Thoracic aorta (tissue), 2 donors: ENCODE measurements at regions not wholly inside any gene's neighbourhood (a gene's known extent, or its start where the extent isn't known, plus 50 kb on each side); places are given as distances from the start of the nearest gene placed in this dataset.
"Not testable (repeated sequence)": the region's sequence is repeated elsewhere in the genome, so short reads cannot be mapped to it uniquely, and the experiment has no call there.

Experiments used
- ATAC-seq: fragments of 150-250 bp; one replicate; pipeline ENCODE4 v1.8.0; 2017; ENCODE audit warnings: low read depth; ENCODE audit not compliant: insufficient number of reproducible peaks, low FRiP score
- DNase-seq: peaks from one replicate; pipeline ENCODE4 v3.0.0-alpha.2; 2020; ENCODE audit warnings: low spot score
- H3K27ac ChIP-seq, 2 donors: fragments of 200-600 bp; sonication (generic); 1 replicate in 1 of 2; 2 replicates in 1 of 2; pipeline ENCODE4 v1.5.1; 2016; ENCODE audit warnings: mild to moderate bottlenecking in 2 of 2, moderate library complexity in 2 of 2
- H3K27me3 ChIP-seq: fragments of 200-600 bp; sonication (generic); replicated peaks from 2 replicates; pipeline ENCODE4 v1.6.0; 2016; ENCODE audit warnings: mild to moderate bottlenecking; ENCODE audit not compliant: insufficient read depth
- H3K36me3 ChIP-seq: fragments of 200-600 bp; sonication (generic); one replicate; pipeline ENCODE4 v1.5.1; 2016
- H3K4me1 ChIP-seq, 2 donors: fragments of 200-600 bp; sonication (generic); 1 replicate in 1 of 2; 2 replicates in 1 of 2; pipeline versions ENCODE4 v1.5.1 to v1.6.0; 2016; ENCODE audit warnings: low read depth in 2 of 2, mild to moderate bottlenecking in 1 of 2; ENCODE audit not compliant: control insufficient read depth in 1 of 2
- H3K4me3 ChIP-seq: fragments of 200-600 bp; sonication (generic); 2 replicates; pipeline ENCODE4 v1.5.1; 2016; ENCODE audit warnings: mild to moderate bottlenecking
- H3K9me3 ChIP-seq: fragments of 200-600 bp; sonication (generic); 2 replicates; pipeline ENCODE4 v1.5.1; 2016
- TF ChIP-seq, protein P1 (sequence below): fragments of 200-600 bp; sonication (generic); IDR thresholded peaks from one replicate; pipeline ENCODE4 v1.5.1; 2019; ENCODE audit warnings: antibody characterized with exemption

DNA sequence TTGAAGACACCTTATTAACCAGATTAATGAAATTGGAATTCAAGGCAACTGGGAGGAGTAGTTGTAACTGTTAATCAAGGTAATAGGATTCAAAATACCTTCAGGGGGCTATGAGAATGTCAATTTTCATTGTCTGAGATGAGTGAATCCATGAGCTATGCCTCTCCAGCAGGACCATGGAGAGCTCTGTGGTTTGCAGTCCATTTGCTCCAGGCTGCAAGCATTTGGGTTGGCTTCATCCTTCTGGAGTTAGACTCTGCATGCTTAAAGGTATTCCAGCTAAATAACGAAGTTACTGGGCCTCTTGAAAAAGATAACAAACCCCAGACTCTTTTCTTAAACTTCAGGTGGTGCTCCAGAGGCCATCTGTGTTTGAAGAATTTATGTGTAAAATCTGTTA lies 207.1 kb upstream of the SLC8A1 start:
- TF ChIP-seq, protein P1, sequence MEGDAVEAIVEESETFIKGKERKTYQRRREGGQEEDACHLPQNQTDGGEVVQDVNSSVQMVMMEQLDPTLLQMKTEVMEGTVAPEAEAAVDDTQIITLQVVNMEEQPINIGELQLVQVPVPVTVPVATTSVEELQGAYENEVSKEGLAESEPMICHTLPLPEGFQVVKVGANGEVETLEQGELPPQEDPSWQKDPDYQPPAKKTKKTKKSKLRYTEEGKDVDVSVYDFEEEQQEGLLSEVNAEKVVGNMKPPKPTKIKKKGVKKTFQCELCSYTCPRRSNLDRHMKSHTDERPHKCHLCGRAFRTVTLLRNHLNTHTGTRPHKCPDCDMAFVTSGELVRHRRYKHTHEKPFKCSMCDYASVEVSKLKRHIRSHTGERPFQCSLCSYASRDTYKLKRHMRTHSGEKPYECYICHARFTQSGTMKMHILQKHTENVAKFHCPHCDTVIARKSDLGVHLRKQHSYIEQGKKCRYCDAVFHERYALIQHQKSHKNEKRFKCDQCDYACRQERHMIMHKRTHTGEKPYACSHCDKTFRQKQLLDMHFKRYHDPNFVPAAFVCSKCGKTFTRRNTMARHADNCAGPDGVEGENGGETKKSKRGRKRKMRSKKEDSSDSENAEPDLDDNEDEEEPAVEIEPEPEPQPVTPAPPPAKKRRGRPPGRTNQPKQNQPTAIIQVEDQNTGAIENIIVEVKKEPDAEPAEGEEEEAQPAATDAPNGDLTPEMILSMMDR = no peak
- Histone ChIP-seq H3K27me3 (no peaks in the 10 kb centered on the region), H3K4me3 (no peak overlapping the region), H3K4me1 (no peaks in the 10 kb centered on the region), H3K27ac (no peak overlapping the region), H3K9me3 (no peaks in the 10 kb centered on the region), H3K36me3 (no peaks in the 10 kb centered on the region)
- DNase-seq (no peak), ATAC-seq (no peak)

DNA sequence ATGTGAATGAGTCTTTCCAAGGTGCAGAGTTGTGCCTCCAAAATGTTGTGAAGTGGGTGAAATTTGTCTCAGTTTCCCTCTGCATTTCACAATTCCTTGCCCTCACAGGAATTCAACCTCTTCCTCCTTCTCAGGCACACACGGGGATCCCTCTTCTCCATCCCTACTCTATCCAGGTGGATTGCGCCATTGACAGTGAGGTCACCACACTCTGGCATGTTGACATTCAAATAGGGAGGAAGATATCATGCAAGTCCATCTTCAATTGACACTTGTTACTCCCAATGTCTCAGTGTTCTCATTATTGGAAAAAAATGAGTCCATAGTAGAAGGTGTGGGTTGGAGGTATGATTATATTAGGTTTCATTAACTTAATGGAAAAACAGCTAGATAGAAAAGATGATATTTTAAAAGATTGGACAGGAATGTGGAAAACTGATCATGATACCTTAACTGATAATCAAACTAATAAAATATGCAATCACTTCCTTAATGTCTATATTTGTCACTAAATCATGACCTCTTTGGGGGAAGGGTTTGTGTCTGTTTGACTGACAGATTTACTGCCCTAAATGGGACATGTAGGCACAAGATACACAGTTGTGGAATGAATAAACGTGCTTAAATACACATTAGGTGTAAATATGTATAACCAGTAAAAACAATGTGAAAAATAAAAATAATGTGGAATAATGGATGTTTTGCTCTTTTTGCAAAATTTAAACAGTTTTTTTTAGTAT lies 213.8 kb upstream of the SLC8A1 start:
- TF ChIP-seq, protein P1 = no peak
- no peak overlapping the region for H3K4me3 ChIP-seq
- H3K36me3 ChIP-seq = no peaks in the 10 kb centered on the region
- no peaks in the 10 kb centered on the region for H3K27me3 ChIP-seq
- no peaks in the 10 kb centered on the region for H3K9me3 ChIP-seq
- ATAC-seq = no peak
- peaks cover 16 to 29% of the 10 kb centered on the region in 2 donors for H3K4me1 ChIP-seq
- DNase-seq = no peak
- peak overlapping the region; percentile 28 to 37 for H3K27ac ChIP-seq

GRCh38 chr2:40666398-40666797 lies 214.5 kb upstream of the SLC8A1 start:
- Histone ChIP-seq H3K9me3 (no peaks in the 10 kb centered on the region), H3K27ac (peak overlapping the region; percentile 28 to 37), H3K4me3 (no peak overlapping the region), H3K36me3 (no peaks in the 10 kb centered on the region), H3K4me1 (peaks cover 16 to 29% of the 10 kb centered on the region in 2 donors), H3K27me3 (no peaks in the 10 kb centered on the region)
- TF ChIP-seq, protein P1 = no peak
- DNase-seq (no peak), ATAC-seq (no peak)

- DNase-seq (no peak), ATAC-seq (no peak)
- Histone ChIP-seq H3K27ac (no peak overlapping the region), H3K4me1 (peaks cover 16 to 29% of the 10 kb centered on the region in 2 donors), H3K9me3 (no peaks in the 10 kb centered on the region), H3K36me3 (no peaks in the 10 kb centered on the region), H3K4me3 (no peak overlapping the region), H3K27me3 (no peaks in the 10 kb centered on the region)
- TF ChIP-seq, protein P1 = no peak
Observed at GRCh38 chr2:40668425-40668824, 216.5 kb upstream of the SLC8A1 start.

DNA sequence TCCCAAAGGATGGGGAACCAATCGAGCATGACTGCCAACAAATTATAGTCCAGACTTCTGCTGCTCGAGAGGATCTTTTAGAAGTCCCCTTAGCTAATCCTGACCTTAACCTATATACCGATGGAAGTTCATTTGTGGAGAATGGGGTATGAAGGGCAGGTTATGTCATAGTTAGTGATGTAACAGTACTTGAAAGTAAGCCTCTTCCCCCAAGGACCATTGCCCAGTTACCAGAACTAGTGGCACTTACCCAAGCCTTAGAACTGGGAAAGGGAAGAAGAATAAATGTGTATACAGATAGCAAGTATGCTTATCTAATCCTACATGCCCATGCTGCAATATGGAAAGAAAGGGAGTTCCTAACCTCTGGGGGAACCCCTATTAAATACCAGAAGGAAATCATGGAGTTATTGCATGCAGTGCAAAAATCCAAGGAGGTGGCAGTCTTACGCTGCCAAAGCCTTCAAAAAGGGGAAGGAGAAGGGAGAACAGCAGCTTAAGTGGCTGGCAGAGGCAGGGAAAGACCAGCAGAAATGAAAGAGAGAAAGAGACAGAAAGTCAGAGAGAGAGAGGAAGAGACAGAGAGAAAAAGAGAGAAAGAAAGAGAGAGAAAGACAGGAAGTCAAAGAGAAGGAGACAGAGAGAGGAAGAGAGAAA lies 224.4 kb upstream of the SLC8A1 start:
- not testable (repeated sequence) for H3K36me3 ChIP-seq, H3K9me3 ChIP-seq, ATAC-seq, H3K27me3 ChIP-seq, H3K4me1 ChIP-seq, H3K27ac ChIP-seq, DNase-seq, H3K4me3 ChIP-seq
